Suprapubic skin (tissue), 3 donors: ENCODE measurements at regions not wholly inside any gene's neighbourhood (a gene's known extent, or its start where the extent isn't known, plus 50 kb on each side); places are given as distances from the start of the nearest gene placed in this dataset.

Experiments
- EP300 ChIP-seq: sonication (generic); formaldehyde crosslinking; IDR thresholded peaks from one replicate; pipeline ENCODE4 v1.6.1; 2017; ENCODE audit warnings: antibody characterized with exemption
- TF ChIP-seq, protein P1 (sequence below), 2 donors: fragments of 200-600 bp in 1 of 2; fragments of 450-650 bp in 1 of 2; sonication (generic) in 1 of 2; IDR thresholded peaks; one replicate each; pipeline ENCODE4 v1.5.1; 2016 to 2019; ENCODE audit warnings: antibody characterized with exemption in 2 of 2, mild to moderate bottlenecking in 1 of 2, moderate library complexity in 1 of 2

DNA sequence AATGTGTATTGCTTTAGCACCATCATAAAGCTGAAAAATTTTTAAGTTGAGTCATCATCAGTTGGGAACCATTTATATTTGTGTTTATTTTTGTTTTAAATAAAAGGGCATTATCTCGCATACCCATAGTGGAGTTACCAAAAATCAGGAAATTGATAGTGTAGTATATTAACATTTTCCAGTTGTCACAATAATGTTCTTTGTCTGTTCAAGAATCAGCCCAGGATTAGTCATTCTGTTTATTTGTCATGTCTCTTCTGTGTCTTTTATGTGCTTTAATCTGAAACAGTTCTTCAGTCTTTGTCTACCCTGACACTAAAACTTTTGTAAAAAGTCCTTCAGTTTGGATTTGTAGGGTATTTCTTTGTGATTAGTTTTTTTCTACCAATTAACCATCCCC lies 827.8 kb upstream of the ZWINT start:
- TF ChIP-seq, protein P1, sequence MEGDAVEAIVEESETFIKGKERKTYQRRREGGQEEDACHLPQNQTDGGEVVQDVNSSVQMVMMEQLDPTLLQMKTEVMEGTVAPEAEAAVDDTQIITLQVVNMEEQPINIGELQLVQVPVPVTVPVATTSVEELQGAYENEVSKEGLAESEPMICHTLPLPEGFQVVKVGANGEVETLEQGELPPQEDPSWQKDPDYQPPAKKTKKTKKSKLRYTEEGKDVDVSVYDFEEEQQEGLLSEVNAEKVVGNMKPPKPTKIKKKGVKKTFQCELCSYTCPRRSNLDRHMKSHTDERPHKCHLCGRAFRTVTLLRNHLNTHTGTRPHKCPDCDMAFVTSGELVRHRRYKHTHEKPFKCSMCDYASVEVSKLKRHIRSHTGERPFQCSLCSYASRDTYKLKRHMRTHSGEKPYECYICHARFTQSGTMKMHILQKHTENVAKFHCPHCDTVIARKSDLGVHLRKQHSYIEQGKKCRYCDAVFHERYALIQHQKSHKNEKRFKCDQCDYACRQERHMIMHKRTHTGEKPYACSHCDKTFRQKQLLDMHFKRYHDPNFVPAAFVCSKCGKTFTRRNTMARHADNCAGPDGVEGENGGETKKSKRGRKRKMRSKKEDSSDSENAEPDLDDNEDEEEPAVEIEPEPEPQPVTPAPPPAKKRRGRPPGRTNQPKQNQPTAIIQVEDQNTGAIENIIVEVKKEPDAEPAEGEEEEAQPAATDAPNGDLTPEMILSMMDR (IDR thresholded peaks at IDR 0.05): no peak
- TF ChIP-seq EP300: no peak
